Posterior cingulate gyrus (tissue), 11 donors: ENCODE measurements at regions not wholly inside any gene's neighbourhood (a gene's known extent, or its start where the extent isn't known, plus 50 kb on each side); places are given as distances from the start of the nearest gene placed in this dataset.
A peak's percentile ranks its signal among the peaks of the same experiment; 100 is the strongest.
"Not testable (repeated sequence)": the region's sequence is repeated elsewhere in the genome, so short reads cannot be mapped to it uniquely, and the experiment has no call there.

Experiments used
- DNase-seq, 10 donors: peaks; one replicate each; pipeline versions ENCODE4 v3.0.0 to v3.0.0-alpha.2; 2020 to 2021; ENCODE audit warnings: mixed read lengths in 3 of 10
- intact Hi-C: fragments of 100-400 bp; cut with DNase I; formaldehyde crosslinking; loops from one replicate; pipeline ENCODE4 v1.15.1; 2023

GRCh38 chr4:103902730-103903129 is 182.9 kb upstream of the TACR3 start:
- intact Hi-C loops = no loop called here
- DNase-seq = no peak

GRCh38 chr4:103895876-103896465 is 176.2 kb upstream of the TACR3 start:
- intact Hi-C loops = no loop called here
- peak in 1 of 10 donors; percentile 27 for DNase-seq

- no peak for DNase-seq
- intact Hi-C loops = no loop called here
Measured at GRCh38 chr4:103892586-103892985, 172.8 kb upstream of the TACR3 start.

- intact Hi-C loops = no loop called here
Measured at GRCh38 chr4:103887191-103887590, 167.4 kb upstream of the TACR3 start.

GRCh38 chr4:103885152-103885551 is 165.4 kb upstream of the TACR3 start:
- intact Hi-C loops = no loop called here
- no peak for DNase-seq

More at GRCh38 chr4:103887191-103887590, 167.4 kb upstream of the TACR3 start:
- DNase-seq = no peak

GRCh38 chr4:103867311-103867710 is 147.5 kb upstream of the TACR3 start:
- peak in 2 of 10 donors; percentile 50 to 54 for DNase-seq
- intact Hi-C loops = no loop called here

- intact Hi-C loops = no loop called here
- no peak for DNase-seq
Measured at GRCh38 chr4:103853627-103854026, 133.8 kb upstream of the TACR3 start.

- no peak for DNase-seq
- intact Hi-C loops = no loop called here
Measured at GRCh38 chr4:103853146-103853545, 133.4 kb upstream of the TACR3 start.

- DNase-seq = no peak
- intact Hi-C loops = no loop called here
Measured at GRCh38 chr4:103845075-103845474, 125.3 kb upstream of the TACR3 start.

GRCh38 chr4:103842637-103843239 is 123.0 kb upstream of the TACR3 start:
- DNase-seq = no peak
- intact Hi-C loops = no loop called here

- DNase-seq = no peak
- intact Hi-C loops = no loop called here
Measured at GRCh38 chr4:103842076-103842475, 122.3 kb upstream of the TACR3 start.

- DNase-seq = peak in 1 of 10 donors; percentile 57
- intact Hi-C loops = not testable (repeated sequence)
Measured at GRCh38 chr4:103810308-103810707, 90.5 kb upstream of the TACR3 start.

- no peak for DNase-seq
- intact Hi-C loops = no loop called here
Measured at GRCh38 chr4:103802766-103803165, 83.0 kb upstream of the TACR3 start.

- no peak for DNase-seq
- intact Hi-C loops = loop anchor here (5.0 kb wide), 1 partner anchor 585 kb away; no protein-coding TSS in a partner anchor
Measured at GRCh38 chr4:103787057-103787456, 67.3 kb upstream of the TACR3 start.

- intact Hi-C loops = loop anchor here (5.0 kb wide), 1 partner anchor 584 kb away; no protein-coding TSS in a partner anchor
Measured at GRCh38 chr4:103786593-103786992, 66.8 kb upstream of the TACR3 start.

GRCh38 chr4:103786014-103786413 is 66.2 kb upstream of the TACR3 start:
- DNase-seq = no peak
- intact Hi-C loops = loop anchor here (5.0 kb wide), 1 partner anchor 584 kb away; no protein-coding TSS in a partner anchor

More at GRCh38 chr4:103786593-103786992, 66.8 kb upstream of the TACR3 start:
- no peak for DNase-seq

GRCh38 chr4:103778221-103778620 is 58.4 kb upstream of the TACR3 start:
- intact Hi-C loops = no loop called here
- no peak for DNase-seq

- no peak for DNase-seq
- intact Hi-C loops = no loop called here
Measured at GRCh38 chr4:103774326-103774825, 54.6 kb upstream of the TACR3 start.

- DNase-seq = no peak
- intact Hi-C loops = no loop called here
Measured at GRCh38 chr4:103773691-103774231, 54.0 kb upstream of the TACR3 start.
